Gastrocnemius medialis (tissue), 4 donors: ENCODE measurements at regions not wholly inside any gene's neighbourhood (a gene's known extent, or its start where the extent isn't known, plus 50 kb on each side); places are given as distances from the start of the nearest gene placed in this dataset.

Experiments used
- POLR2A ChIP-seq, 2 donors: fragments of 450-650 bp; IDR thresholded peaks; one replicate each; pipeline ENCODE4 v1.6.1; 2017; ENCODE audit warnings: antibody characterized with exemption in 2 of 2, mild to moderate bottlenecking in 2 of 2, moderate library complexity in 2 of 2
- TF ChIP-seq, protein P1 (sequence below), 5 experiments: fragments of 450-650 bp in 3 of 5; fragments of 200-600 bp in 2 of 5; sonication (generic) in 2 of 5; IDR thresholded peaks in 4 of 5; conservative IDR thresholded peaks in 1 of 5; 1 replicate in 4 of 5; 2 replicates in 1 of 5; pipeline ENCODE4 v1.5.1; 2016 to 2019; ENCODE audit warnings: antibody characterized with exemption in 5 of 5, mild to moderate bottlenecking in 3 of 5, moderate library complexity in 3 of 5

DNA sequence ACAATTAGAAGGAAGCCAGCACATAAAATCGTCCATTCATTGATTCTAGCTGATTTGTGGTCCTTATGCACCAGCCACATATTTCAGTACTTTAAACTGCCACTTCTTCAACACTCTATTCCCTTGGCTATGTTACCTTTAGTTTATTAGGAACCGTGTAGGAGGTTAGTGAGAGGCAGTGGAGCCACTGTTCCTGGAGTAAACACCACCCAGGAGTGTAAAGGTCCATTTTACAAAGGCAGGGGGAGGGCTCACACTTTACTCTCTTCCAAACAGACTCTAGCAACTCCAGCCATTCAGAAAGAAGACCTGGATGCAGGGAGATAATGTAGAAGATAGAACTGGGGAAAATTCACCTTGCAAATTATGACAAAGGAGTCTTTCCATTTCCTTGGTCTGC, 170.2 kb upstream of the RPS23 start:
- TF ChIP-seq, protein P1, sequence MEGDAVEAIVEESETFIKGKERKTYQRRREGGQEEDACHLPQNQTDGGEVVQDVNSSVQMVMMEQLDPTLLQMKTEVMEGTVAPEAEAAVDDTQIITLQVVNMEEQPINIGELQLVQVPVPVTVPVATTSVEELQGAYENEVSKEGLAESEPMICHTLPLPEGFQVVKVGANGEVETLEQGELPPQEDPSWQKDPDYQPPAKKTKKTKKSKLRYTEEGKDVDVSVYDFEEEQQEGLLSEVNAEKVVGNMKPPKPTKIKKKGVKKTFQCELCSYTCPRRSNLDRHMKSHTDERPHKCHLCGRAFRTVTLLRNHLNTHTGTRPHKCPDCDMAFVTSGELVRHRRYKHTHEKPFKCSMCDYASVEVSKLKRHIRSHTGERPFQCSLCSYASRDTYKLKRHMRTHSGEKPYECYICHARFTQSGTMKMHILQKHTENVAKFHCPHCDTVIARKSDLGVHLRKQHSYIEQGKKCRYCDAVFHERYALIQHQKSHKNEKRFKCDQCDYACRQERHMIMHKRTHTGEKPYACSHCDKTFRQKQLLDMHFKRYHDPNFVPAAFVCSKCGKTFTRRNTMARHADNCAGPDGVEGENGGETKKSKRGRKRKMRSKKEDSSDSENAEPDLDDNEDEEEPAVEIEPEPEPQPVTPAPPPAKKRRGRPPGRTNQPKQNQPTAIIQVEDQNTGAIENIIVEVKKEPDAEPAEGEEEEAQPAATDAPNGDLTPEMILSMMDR (IDR thresholded peaks at IDR 0.05 in 4 of 5, conservative IDR thresholded peaks at IDR 0.05 in 1 of 5): no peak
- TF ChIP-seq POLR2A (IDR thresholded peaks at IDR 0.05): no peak
